Panc1 (cell line): ENCODE measurements at regions not wholly inside any gene's neighbourhood (a gene's known extent, or its start where the extent isn't known, plus 50 kb on each side); places are given as distances from the start of the nearest gene placed in this dataset.

ENCODE experiments used
- ATAC-seq: fragments of 200-7000 bp; cut with Tn5 transposase; 2 replicates; pipeline ENCODE4 v1.9.1; 2020; ENCODE audit warnings: mild to moderate bottlenecking, moderate library complexity
- BruUV-seq: library from RNA; stranded (reverse); fragments of 400-500 nt; replicated peaks from 2 replicates; lab custom pipeline; 2021; lab: Mats Ljungman, UMichigan
- CTCF ChIA-PET: fragments of 300-600 bp; sonication (Branson Sonifier 250); formaldehyde crosslinking; loops from one replicate; lab custom pipeline; 2022; ENCODE audit warnings: antibody characterized with exemption; lab: Charles Lee
- POLR2A ChIA-PET: fragments of 300-600 bp; sonication (Branson Sonifier 250); formaldehyde crosslinking; loops from one replicate; lab custom pipeline; 2022; ENCODE audit warnings: antibody characterized with exemption; lab: Charles Lee
- DNase-seq: peaks from one replicate; pipeline ENCODE4 v3.0.0-alpha.2; 2010; ENCODE audit warnings: low read depth, low spot score
- H3K27ac ChIP-seq: 2 replicates; pipeline ENCODE4 v1.5.1; 2011; ENCODE audit warnings: mild to moderate bottlenecking, low read length, inconsistent platforms
- H3K27me3 ChIP-seq: fragments of 200-500 bp; sonication (Bioruptor generic); 2 replicates; pipeline ENCODE4 v1.6.0; 2014; ENCODE audit warnings: low read length, inconsistent platforms; ENCODE audit not compliant: control insufficient read depth, insufficient read depth
- H3K36me3 ChIP-seq: fragments of 200-500 bp; sonication (Bioruptor generic); 2 replicates; pipeline ENCODE4 v1.5.1; 2014; ENCODE audit warnings: inconsistent platforms, mild to moderate bottlenecking, low read length, moderate library complexity; ENCODE audit not compliant: control insufficient read depth, insufficient read depth
- H3K4me1 ChIP-seq: 2 replicates; pipeline ENCODE4 v1.5.1; 2011; ENCODE audit warnings: inconsistent platforms, mild to moderate bottlenecking, low read length, moderate library complexity; ENCODE audit not compliant: control insufficient read depth, insufficient read depth
- H3K4me3 ChIP-seq, 2 experiments: 2 replicates each; pipeline ENCODE4 v1.5.1; 2011 to 2012; ENCODE audit warnings: low read depth in 2 of 2, low read length in 2 of 2, mild to moderate bottlenecking in 2 of 2, inconsistent platforms in 1 of 2, moderate library complexity in 1 of 2
- H3K9me3 ChIP-seq: fragments of 200-500 bp; sonication (Bioruptor generic); 2 replicates; pipeline ENCODE4 v1.5.1; 2014; ENCODE audit warnings: low read depth, mild to moderate bottlenecking, inconsistent platforms, low read length, moderate library complexity; ENCODE audit not compliant: control insufficient read depth, insufficient read depth
- POLR2AphosphoS5 ChIP-seq: IDR thresholded peaks from 2 replicates; pipeline ENCODE4 v1.6.1; 2012; ENCODE audit warnings: mild to moderate bottlenecking, low read depth, low read length, moderate library complexity
- SIN3A ChIP-seq: IDR thresholded peaks from 2 replicates; pipeline ENCODE4 v1.6.1; 2012; ENCODE audit warnings: low read depth, mild to moderate bottlenecking, low read length, moderate library complexity, borderline replicate concordance; ENCODE audit not compliant: insufficient read depth
- TCF7L2 ChIP-seq: IDR thresholded peaks from 2 replicates; pipeline ENCODE4 v1.6.1; 2011; ENCODE audit warnings: mild to moderate bottlenecking, low read depth, low read length, inconsistent platforms
- in situ Hi-C: cut with HindIII; loops from 2 replicates; pipeline ENCODE4 v1.10.0; 2016; ENCODE audit warnings: low sequenced_read_pairs, low pct_unique_long_range_greater_than_20kb
- intact Hi-C: fragments of 100-400 bp; cut with micrococcal nuclease; formaldehyde crosslinking; loops from one replicate; pipeline ENCODE4 v1.10.0; 2022; ENCODE audit not compliant: unreplicated experiment
- TF ChIP-seq, protein P1 (sequence below): fragments of 450-650 bp; IDR thresholded peaks from 2 replicates; pipeline ENCODE4 v1.5.1; 2017; ENCODE audit warnings: mild to moderate bottlenecking
- TF ChIP-seq, protein P2 (sequence below), 2 experiments: IDR thresholded peaks; 2 replicates each; pipeline ENCODE4 v1.6.1; 2011 to 2012; ENCODE audit warnings: low read depth in 2 of 2, control low read depth in 1 of 2, low read length in 1 of 2, mild to moderate bottlenecking in 1 of 2, moderate library complexity in 1 of 2; ENCODE audit not compliant: insufficient read depth in 1 of 2

DNA sequence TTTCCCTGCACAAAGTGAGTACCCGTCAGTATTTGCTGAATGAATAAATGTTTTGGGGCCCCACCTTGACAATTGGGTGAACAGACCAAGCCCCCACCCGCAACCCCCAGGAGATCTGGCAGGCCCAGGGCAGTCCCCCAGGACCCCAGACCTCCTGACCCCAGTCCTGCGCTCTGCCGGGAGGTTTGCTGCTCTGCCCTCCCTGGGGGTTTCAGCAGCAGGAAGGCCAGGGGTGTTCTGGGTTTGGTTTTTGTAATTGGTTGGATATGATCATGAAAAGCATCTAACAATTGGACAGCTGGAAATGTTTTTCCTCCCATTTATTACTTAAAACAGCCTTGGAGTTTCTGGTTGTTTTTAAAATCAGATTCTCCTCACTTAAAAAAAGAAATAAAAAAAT is 193.8 kb downstream of the URI1 start:
- no TSS peak for BruUV-seq
- in situ Hi-C loops (no loop called here), intact Hi-C loops (no loop called here)
- Histone ChIP-seq H3K9me3 (no peaks in the 10 kb centered on the region), H3K4me3 (no peak overlapping the region), H3K36me3 (no peaks in the 10 kb centered on the region), H3K4me1 (no peaks in the 10 kb centered on the region), H3K27ac (no peak overlapping the region), H3K27me3 (peaks cover 7% of the 10 kb centered on the region)
- ChIA-PET CTCF (no interaction called here), POLR2A (no interaction called here)
- TF ChIP-seq SIN3A (no peak), POLR2AphosphoS5 (no peak), TCF7L2 (no peak)
- TF ChIP-seq, protein P1, sequence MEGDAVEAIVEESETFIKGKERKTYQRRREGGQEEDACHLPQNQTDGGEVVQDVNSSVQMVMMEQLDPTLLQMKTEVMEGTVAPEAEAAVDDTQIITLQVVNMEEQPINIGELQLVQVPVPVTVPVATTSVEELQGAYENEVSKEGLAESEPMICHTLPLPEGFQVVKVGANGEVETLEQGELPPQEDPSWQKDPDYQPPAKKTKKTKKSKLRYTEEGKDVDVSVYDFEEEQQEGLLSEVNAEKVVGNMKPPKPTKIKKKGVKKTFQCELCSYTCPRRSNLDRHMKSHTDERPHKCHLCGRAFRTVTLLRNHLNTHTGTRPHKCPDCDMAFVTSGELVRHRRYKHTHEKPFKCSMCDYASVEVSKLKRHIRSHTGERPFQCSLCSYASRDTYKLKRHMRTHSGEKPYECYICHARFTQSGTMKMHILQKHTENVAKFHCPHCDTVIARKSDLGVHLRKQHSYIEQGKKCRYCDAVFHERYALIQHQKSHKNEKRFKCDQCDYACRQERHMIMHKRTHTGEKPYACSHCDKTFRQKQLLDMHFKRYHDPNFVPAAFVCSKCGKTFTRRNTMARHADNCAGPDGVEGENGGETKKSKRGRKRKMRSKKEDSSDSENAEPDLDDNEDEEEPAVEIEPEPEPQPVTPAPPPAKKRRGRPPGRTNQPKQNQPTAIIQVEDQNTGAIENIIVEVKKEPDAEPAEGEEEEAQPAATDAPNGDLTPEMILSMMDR = no peak
- TF ChIP-seq, protein P2, sequence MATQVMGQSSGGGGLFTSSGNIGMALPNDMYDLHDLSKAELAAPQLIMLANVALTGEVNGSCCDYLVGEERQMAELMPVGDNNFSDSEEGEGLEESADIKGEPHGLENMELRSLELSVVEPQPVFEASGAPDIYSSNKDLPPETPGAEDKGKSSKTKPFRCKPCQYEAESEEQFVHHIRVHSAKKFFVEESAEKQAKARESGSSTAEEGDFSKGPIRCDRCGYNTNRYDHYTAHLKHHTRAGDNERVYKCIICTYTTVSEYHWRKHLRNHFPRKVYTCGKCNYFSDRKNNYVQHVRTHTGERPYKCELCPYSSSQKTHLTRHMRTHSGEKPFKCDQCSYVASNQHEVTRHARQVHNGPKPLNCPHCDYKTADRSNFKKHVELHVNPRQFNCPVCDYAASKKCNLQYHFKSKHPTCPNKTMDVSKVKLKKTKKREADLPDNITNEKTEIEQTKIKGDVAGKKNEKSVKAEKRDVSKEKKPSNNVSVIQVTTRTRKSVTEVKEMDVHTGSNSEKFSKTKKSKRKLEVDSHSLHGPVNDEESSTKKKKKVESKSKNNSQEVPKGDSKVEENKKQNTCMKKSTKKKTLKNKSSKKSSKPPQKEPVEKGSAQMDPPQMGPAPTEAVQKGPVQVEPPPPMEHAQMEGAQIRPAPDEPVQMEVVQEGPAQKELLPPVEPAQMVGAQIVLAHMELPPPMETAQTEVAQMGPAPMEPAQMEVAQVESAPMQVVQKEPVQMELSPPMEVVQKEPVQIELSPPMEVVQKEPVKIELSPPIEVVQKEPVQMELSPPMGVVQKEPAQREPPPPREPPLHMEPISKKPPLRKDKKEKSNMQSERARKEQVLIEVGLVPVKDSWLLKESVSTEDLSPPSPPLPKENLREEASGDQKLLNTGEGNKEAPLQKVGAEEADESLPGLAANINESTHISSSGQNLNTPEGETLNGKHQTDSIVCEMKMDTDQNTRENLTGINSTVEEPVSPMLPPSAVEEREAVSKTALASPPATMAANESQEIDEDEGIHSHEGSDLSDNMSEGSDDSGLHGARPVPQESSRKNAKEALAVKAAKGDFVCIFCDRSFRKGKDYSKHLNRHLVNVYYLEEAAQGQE (IDR thresholded peaks at IDR 0.05; ENCODE audit: insufficient read depth in 1 of 2, low read depth in 2 of 2, low read length in 1 of 2) = no peak
- DNase-seq (no peak), ATAC-seq (no peak)

DNA sequence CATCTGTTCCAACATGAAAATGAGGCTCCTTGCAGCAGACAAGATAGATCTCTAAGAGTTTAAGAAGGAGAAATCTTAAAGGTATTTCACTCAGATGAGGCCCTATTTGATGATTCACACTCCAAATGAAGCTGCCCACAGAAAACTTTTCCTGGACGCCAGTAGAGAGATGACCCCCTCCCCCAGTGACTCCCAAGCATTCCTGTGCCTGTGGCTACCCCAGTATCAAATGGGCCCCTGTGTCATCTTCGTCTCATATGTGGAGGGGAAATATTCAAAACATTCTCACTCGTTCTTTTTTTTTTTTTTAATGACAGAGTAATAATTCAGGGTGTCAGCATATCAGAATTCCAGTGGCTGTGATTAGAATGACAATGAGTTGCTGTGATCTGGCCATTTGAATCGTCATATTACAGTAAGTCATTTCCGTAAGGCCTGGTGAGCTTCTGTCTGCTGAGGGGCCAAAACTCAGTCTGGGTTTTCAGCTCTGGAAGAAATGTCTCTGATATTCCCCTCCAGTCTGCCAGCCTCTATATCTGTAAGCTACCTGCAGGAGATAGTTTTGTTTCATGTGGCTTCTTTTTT is 194.7 kb downstream of the URI1 start:
- intact Hi-C loops = no loop called here
- no peaks in the 10 kb centered on the region for H3K4me1 ChIP-seq
- ChIA-PET CTCF (no interaction called here), POLR2A (no interaction called here)
- TF ChIP-seq SIN3A = no peak
- TF ChIP-seq, protein P2 (IDR thresholded peaks at IDR 0.05; ENCODE audit: insufficient read depth in 1 of 2, low read depth in 2 of 2, low read length in 1 of 2) = no peak
- no peak for TF ChIP-seq TCF7L2
- TF ChIP-seq POLR2AphosphoS5 = no peak
- TF ChIP-seq, protein P1 = no peak
- no peak overlapping the region for H3K4me3 ChIP-seq
- in situ Hi-C loops = no loop called here
- ATAC-seq (no peak), DNase-seq (no peak)
- H3K9me3 ChIP-seq = no peaks in the 10 kb centered on the region
- H3K36me3 ChIP-seq = no peaks in the 10 kb centered on the region
- BruUV-seq = no TSS peak
- peaks cover 7% of the 10 kb centered on the region for H3K27me3 ChIP-seq
- no peak overlapping the region for H3K27ac ChIP-seq
